PC-3 (cell line): ENCODE measurements at regions not wholly inside any gene's neighbourhood (a gene's known extent, or its start where the extent isn't known, plus 50 kb on each side); places are given as distances from the start of the nearest gene placed in this dataset.

Source experiments
- EZH2 ChIP-seq: fragments of 300-600 bp; sonication (generic); IDR thresholded peaks from one replicate; pipeline ENCODE4 v1.6.1; 2017; ENCODE audit warnings: antibody characterized with exemption, mild to moderate bottlenecking, low read length; ENCODE audit not compliant: unreplicated experiment
- EZH2phosphoT487 ChIP-seq: fragments of 300-600 bp; sonication (generic); IDR thresholded peaks from 2 replicates; pipeline ENCODE4 v1.6.1; 2018; ENCODE audit warnings: mild to moderate bottlenecking, antibody characterized with exemption, low read length, borderline replicate concordance
- TF ChIP-seq, protein P1 (sequence below): fragments of 300-600 bp; sonication (generic); conservative IDR thresholded peaks from 2 replicates; pipeline ENCODE4 v1.5.1; 2017; ENCODE audit warnings: antibody characterized with exemption, low read depth, mild to moderate bottlenecking, low read length

DNA sequence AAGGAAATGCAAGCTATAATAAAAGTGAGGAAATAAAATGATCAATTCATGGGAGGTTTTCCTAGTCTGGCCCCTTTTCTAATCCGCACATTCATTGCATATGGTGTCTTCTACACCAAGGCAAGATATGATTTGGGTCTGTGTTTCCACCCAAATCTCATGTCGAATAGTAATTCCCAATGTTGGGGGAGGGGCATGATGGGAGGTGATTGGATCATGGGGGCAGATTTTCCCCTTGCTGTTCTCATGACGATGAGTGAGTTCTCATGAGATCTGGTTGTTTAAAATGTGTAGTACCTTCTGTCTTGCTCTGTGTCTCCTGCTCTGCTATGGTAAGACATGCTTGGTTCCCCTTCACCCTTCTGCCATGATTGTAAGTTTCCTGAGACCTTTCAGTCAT, 315.4 kb downstream of the CYRIA start:
- TF ChIP-seq, protein P1, sequence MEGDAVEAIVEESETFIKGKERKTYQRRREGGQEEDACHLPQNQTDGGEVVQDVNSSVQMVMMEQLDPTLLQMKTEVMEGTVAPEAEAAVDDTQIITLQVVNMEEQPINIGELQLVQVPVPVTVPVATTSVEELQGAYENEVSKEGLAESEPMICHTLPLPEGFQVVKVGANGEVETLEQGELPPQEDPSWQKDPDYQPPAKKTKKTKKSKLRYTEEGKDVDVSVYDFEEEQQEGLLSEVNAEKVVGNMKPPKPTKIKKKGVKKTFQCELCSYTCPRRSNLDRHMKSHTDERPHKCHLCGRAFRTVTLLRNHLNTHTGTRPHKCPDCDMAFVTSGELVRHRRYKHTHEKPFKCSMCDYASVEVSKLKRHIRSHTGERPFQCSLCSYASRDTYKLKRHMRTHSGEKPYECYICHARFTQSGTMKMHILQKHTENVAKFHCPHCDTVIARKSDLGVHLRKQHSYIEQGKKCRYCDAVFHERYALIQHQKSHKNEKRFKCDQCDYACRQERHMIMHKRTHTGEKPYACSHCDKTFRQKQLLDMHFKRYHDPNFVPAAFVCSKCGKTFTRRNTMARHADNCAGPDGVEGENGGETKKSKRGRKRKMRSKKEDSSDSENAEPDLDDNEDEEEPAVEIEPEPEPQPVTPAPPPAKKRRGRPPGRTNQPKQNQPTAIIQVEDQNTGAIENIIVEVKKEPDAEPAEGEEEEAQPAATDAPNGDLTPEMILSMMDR: no peak
- TF ChIP-seq EZH2phosphoT487 (no peak), EZH2 (no peak)
